Right atrium auricular region (tissue), 2 donors: ENCODE measurements at regions not wholly inside any gene's neighbourhood (a gene's known extent, or its start where the extent isn't known, plus 50 kb on each side); places are given as distances from the start of the nearest gene placed in this dataset.

Experiments used
- DNase-seq: peaks from one replicate; pipeline ENCODE4 v3.0.0-alpha.2; 2019; ENCODE audit warnings: low spot score
- H3K27ac ChIP-seq, 2 donors: fragments of 200-600 bp; sonication (generic); 1 replicate in 1 of 2; 2 replicates in 1 of 2; pipeline ENCODE4 v1.5.1; 2016 to 2019
- H3K27me3 ChIP-seq, 2 donors: fragments of 200-600 bp; sonication (generic); one replicate each; pipeline versions ENCODE4 v1.5.1 to v1.6.0; 2017 to 2019
- H3K36me3 ChIP-seq: fragments of 200-600 bp; sonication (generic); one replicate; pipeline ENCODE4 v1.5.1; 2016
- H3K4me1 ChIP-seq, 2 donors: fragments of 200-600 bp; sonication (generic); one replicate each; pipeline versions ENCODE4 v1.5.1 to v1.6.0; 2017 to 2019
- H3K4me3 ChIP-seq, 2 donors: fragments of 200-600 bp; sonication (generic); 1 replicate in 1 of 2; 2 replicates in 1 of 2; pipeline ENCODE4 v1.5.1; 2017 to 2019; ENCODE audit warnings: mild to moderate bottlenecking in 1 of 2, moderate library complexity in 1 of 2
- H3K9me3 ChIP-seq, 2 donors: fragments of 200-600 bp; sonication (generic); one replicate each; pipeline ENCODE4 v1.5.1; 2019
- CTCF ChIP-seq, 2 donors: fragments of 200-600 bp; sonication (generic); IDR thresholded peaks; one replicate each; pipeline ENCODE4 v1.5.1; 2019; ENCODE audit warnings: antibody characterized with exemption in 2 of 2

GRCh38 chr4:27293831-27294230 is 433.2 kb downstream of the STIM2 start:
- Histone ChIP-seq H3K36me3 (no peaks in the 10 kb centered on the region), H3K27ac (no peak overlapping the region), H3K27me3 (no peaks in the 10 kb centered on the region), H3K9me3 (no peaks in the 10 kb centered on the region), H3K4me3 (no peak overlapping the region), H3K4me1 (no peaks in the 10 kb centered on the region)
- no peak for TF ChIP-seq CTCF (IDR thresholded peaks at IDR 0.05)
- no peak for DNase-seq

- DNase-seq = no peak
- Histone ChIP-seq H3K4me3 (no peak overlapping the region), H3K27ac (no peak overlapping the region), H3K27me3 (no peaks in the 10 kb centered on the region), H3K4me1 (no peaks in the 10 kb centered on the region), H3K36me3 (no peaks in the 10 kb centered on the region), H3K9me3 (peaks cover 0 to 8% of the 10 kb centered on the region in 2 donors)
- TF ChIP-seq CTCF (IDR thresholded peaks at IDR 0.05) = no peak
Observed at GRCh38 chr4:27304751-27305150, 444.1 kb downstream of the STIM2 start.

DNA sequence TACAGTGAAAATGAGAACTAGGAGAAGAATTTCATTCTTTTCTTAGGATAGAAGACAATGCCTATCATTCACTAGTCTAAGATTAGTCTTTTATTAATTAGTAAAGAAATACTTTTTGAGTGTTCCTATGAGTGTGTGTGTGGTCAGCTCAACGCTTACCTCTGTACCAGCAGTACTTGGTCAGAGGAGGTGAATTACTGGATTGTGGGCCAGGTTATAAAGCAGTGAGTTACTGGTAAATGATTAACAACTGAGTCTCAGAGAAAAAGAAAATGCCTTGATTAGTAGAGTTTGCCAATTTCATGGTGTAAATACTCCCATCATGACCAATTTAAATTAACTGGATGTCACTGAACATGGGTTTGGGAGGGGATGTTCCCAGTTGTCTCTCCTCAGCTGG is 444.6 kb downstream of the STIM2 start:
- Histone ChIP-seq H3K9me3 (peaks cover 0 to 8% of the 10 kb centered on the region in 2 donors), H3K4me1 (no peaks in the 10 kb centered on the region), H3K4me3 (no peak overlapping the region), H3K27me3 (no peaks in the 10 kb centered on the region), H3K36me3 (no peaks in the 10 kb centered on the region), H3K27ac (no peak overlapping the region)
- no peak for TF ChIP-seq CTCF (IDR thresholded peaks at IDR 0.05)
- no peak for DNase-seq

GRCh38 chr4:27308379-27308778 is 447.7 kb downstream of the STIM2 start:
- Histone ChIP-seq H3K27ac (no peak overlapping the region), H3K4me3 (no peak overlapping the region), H3K4me1 (no peaks in the 10 kb centered on the region), H3K27me3 (no peaks in the 10 kb centered on the region), H3K9me3 (no peaks in the 10 kb centered on the region), H3K36me3 (no peaks in the 10 kb centered on the region)
- DNase-seq = no peak
- TF ChIP-seq CTCF (IDR thresholded peaks at IDR 0.05) = no peak

GRCh38 chr4:27315625-27316024 is 455.0 kb downstream of the STIM2 start:
- no peak for DNase-seq
- Histone ChIP-seq H3K27me3 (no peaks in the 10 kb centered on the region), H3K9me3 (no peaks in the 10 kb centered on the region), H3K4me1 (no peaks in the 10 kb centered on the region), H3K27ac (no peak overlapping the region), H3K4me3 (no peak overlapping the region), H3K36me3 (no peaks in the 10 kb centered on the region)
- TF ChIP-seq CTCF (IDR thresholded peaks at IDR 0.05) = no peak

- no peaks in the 10 kb centered on the region for H3K4me1 ChIP-seq
- no peaks in the 10 kb centered on the region for H3K9me3 ChIP-seq
- no peak for DNase-seq
- no peaks in the 10 kb centered on the region for H3K27me3 ChIP-seq
- no peak overlapping the region for H3K4me3 ChIP-seq
- no peak overlapping the region for H3K27ac ChIP-seq
- no peak for TF ChIP-seq CTCF (IDR thresholded peaks at IDR 0.05)
- no peaks in the 10 kb centered on the region for H3K36me3 ChIP-seq
Observed at GRCh38 chr4:27316176-27316575, 455.5 kb downstream of the STIM2 start.
